Colonic mucosa (tissue), 4 donors: ENCODE measurements at regions not wholly inside any gene's neighbourhood (a gene's known extent, or its start where the extent isn't known, plus 50 kb on each side); places are given as distances from the start of the nearest gene placed in this dataset.
"Not testable (repeated sequence)": the region's sequence is repeated elsewhere in the genome, so short reads cannot be mapped to it uniquely, and the experiment has no call there.

Experiments
- DNase-seq: peaks from one replicate; pipeline ENCODE4 v3.0.0-alpha.2; 2020
- H3K27ac ChIP-seq: fragments of 200-600 bp; one replicate; pipeline ENCODE4 v1.8.0; 2021
- H3K27me3 ChIP-seq: fragments of 200-600 bp; one replicate; pipeline ENCODE4 v1.8.0; 2021
- H3K36me3 ChIP-seq: fragments of 200-600 bp; one replicate; pipeline ENCODE4 v1.8.0; 2021
- H3K4me1 ChIP-seq: fragments of 200-600 bp; one replicate; pipeline ENCODE4 v1.8.0; 2021; ENCODE audit warnings: mild to moderate bottlenecking
- H3K4me3 ChIP-seq: fragments of 200-600 bp; one replicate; pipeline ENCODE4 v1.8.0; 2021
- H3K9ac ChIP-seq, 2 donors: one replicate each; pipeline ENCODE4 v1.7.0; 2013; ENCODE audit warnings: control low read depth in 2 of 2, low read depth in 2 of 2, low read length in 2 of 2
- H3K9me3 ChIP-seq: fragments of 200-600 bp; one replicate; pipeline ENCODE4 v1.8.0; 2021
- CTCF ChIP-seq: fragments of 200-600 bp; IDR thresholded peaks from one replicate; pipeline ENCODE4 v1.8.0; 2022; ENCODE audit warnings: antibody characterized with exemption, mild to moderate bottlenecking
- intact Hi-C: fragments of 100-400 bp; cut with DNase I; formaldehyde crosslinking; loops from one replicate; pipeline ENCODE4 v1.14.1; 2022
- donor health status: healthy.
- donor health status: DM: no; HTN: no; CAD: no.
- donor health status: DM: no; HTN: no; CAD: no.

- no peaks in the 10 kb centered on the region for H3K9me3 ChIP-seq
- intact Hi-C loops = no loop called here
- H3K4me3 ChIP-seq = no peak overlapping the region
- TF ChIP-seq CTCF = no peak
- no peak overlapping the region for H3K9ac ChIP-seq
- no peaks in the 10 kb centered on the region for H3K27me3 ChIP-seq
- no peaks in the 10 kb centered on the region for H3K36me3 ChIP-seq
- no peaks in the 10 kb centered on the region for H3K4me1 ChIP-seq
- no peak for DNase-seq
- no peak overlapping the region for H3K27ac ChIP-seq
Measured at GRCh38 chrX:122119361-122119760, 1064.7 kb upstream of the GRIA3 start.

- no peak overlapping the region for H3K4me3 ChIP-seq
- no peaks in the 10 kb centered on the region for H3K4me1 ChIP-seq
- H3K9me3 ChIP-seq = no peaks in the 10 kb centered on the region
- no peak for TF ChIP-seq CTCF
- H3K9ac ChIP-seq = no peak overlapping the region
- H3K36me3 ChIP-seq = no peaks in the 10 kb centered on the region
- intact Hi-C loops = no loop called here
- no peak overlapping the region for H3K27ac ChIP-seq
- no peaks in the 10 kb centered on the region for H3K27me3 ChIP-seq
- DNase-seq = no peak
Measured at GRCh38 chrX:122122274-122122673, 1061.8 kb upstream of the GRIA3 start.

- Histone ChIP-seq H3K27me3 (no peaks in the 10 kb centered on the region), H3K4me3 (no peak overlapping the region), H3K4me1 (no peaks in the 10 kb centered on the region), H3K9ac (no peak overlapping the region), H3K27ac (no peak overlapping the region), H3K9me3 (no peaks in the 10 kb centered on the region), H3K36me3 (no peaks in the 10 kb centered on the region)
- intact Hi-C loops = no loop called here
- no peak for TF ChIP-seq CTCF
- DNase-seq = no peak
Measured at GRCh38 chrX:122133478-122133877, 1050.6 kb upstream of the GRIA3 start.

- no peak for DNase-seq
- intact Hi-C loops = no loop called here
- Histone ChIP-seq H3K4me3 (no peak overlapping the region), H3K27me3 (no peaks in the 10 kb centered on the region), H3K9ac (no peak overlapping the region), H3K36me3 (no peaks in the 10 kb centered on the region), H3K4me1 (no peaks in the 10 kb centered on the region), H3K27ac (no peak overlapping the region), H3K9me3 (no peaks in the 10 kb centered on the region)
- no peak for TF ChIP-seq CTCF
Measured at GRCh38 chrX:122134291-122134690, 1049.8 kb upstream of the GRIA3 start.

- intact Hi-C loops = no loop called here
- no peak for DNase-seq
- Histone ChIP-seq H3K4me1 (no peaks in the 10 kb centered on the region), H3K36me3 (no peaks in the 10 kb centered on the region), H3K9ac (no peak overlapping the region), H3K4me3 (no peak overlapping the region), H3K27me3 (no peaks in the 10 kb centered on the region), H3K9me3 (no peaks in the 10 kb centered on the region), H3K27ac (no peak overlapping the region)
- no peak for TF ChIP-seq CTCF
Measured at GRCh38 chrX:122135070-122135469, 1049.0 kb upstream of the GRIA3 start.

- intact Hi-C loops, H3K27ac ChIP-seq, H3K9me3 ChIP-seq, H3K27me3 ChIP-seq, H3K36me3 ChIP-seq, H3K4me3 ChIP-seq, DNase-seq, H3K4me1 ChIP-seq, H3K9ac ChIP-seq: not testable (repeated sequence)
Measured at GRCh38 chrX:122140219-122140618, 1043.9 kb upstream of the GRIA3 start.
